ENCODE measurements at regions not wholly inside any gene's neighbourhood (a gene's known extent, or its start where the extent isn't known, plus 50 kb on each side); places are given as distances from the start of the nearest gene placed in this dataset.

GRCh38 chr5:121526908-121527307 is 324.8 kb upstream of the FTMT start:
- Histone ChIP-seq H2AFZ (ENCODE audit: insufficient read depth, low read depth, low read length, poor library complexity, severe bottlenecking) (no peak overlapping the region), H3K4me1 (ENCODE audit: control insufficient read depth in 2 of 2, insufficient read depth in 2 of 2, low read length in 2 of 2) (no peaks in the 10 kb centered on the region), H3K4me3 (ENCODE audit: control extremely low read depth in 1 of 5, extremely low read depth in 1 of 5, insufficient read depth in 1 of 5, low read depth in 2 of 5, low read length in 4 of 5) (no peak overlapping the region), H3K79me2 (ENCODE audit: control insufficient read depth, insufficient read depth, low read length) (no peaks in the 10 kb centered on the region), H3K9ac (ENCODE audit: low read length) (no peak overlapping the region), H3K4me2 (replicated peaks; ENCODE audit: low read depth, low read length, poor library complexity, severe bottlenecking) (no peak overlapping the region), H3K27me3 (replicated peaks in 1 of 4; ENCODE audit: control extremely low read depth in 1 of 4, control insufficient read depth in 3 of 4, insufficient read depth in 4 of 4, low read length in 3 of 4) (no peaks in the 10 kb centered on the region), H3K36me3 (replicated peaks in 1 of 2; ENCODE audit: control extremely low read depth in 1 of 2, control insufficient read depth in 1 of 2, extremely low read depth in 1 of 2, insufficient read depth in 2 of 2, low read length in 1 of 2) (no peaks in the 10 kb centered on the region), H3K9me3 (ENCODE audit: control extremely low read depth in 1 of 3, control insufficient read depth in 2 of 3, insufficient read depth in 1 of 3, low read length in 2 of 3) (peaks cover 0 to 2% (median 0%) of the 10 kb centered on the region in 3 donors), H4K20me1 (ENCODE audit: control insufficient read depth, insufficient read depth, low read length, poor library complexity, severe bottlenecking) (no peaks in the 10 kb centered on the region), H3K27ac (ENCODE audit: low read length in 2 of 2) (no peak overlapping the region)
- no CpG with 5 or more reads among the region's 1 CpG for WGBS (ENCODE audit: insufficient coverage)
- Mint-ChIP-seq H3K27me3 (no peaks in the 10 kb centered on the region), H3K27ac (no peak overlapping the region), H3K9me3 (ENCODE audit: insufficient read depth) (peaks cover 1% of the 10 kb centered on the region), H3K4me3 (no peak overlapping the region), H3K4me1 (no peaks in the 10 kb centered on the region)
- TF ChIP-seq CTCF (IDR thresholded peaks at IDR 0.05): no peak
- TF ChIP-seq EZH2 (IDR thresholded peaks at IDR 0.05; ENCODE audit: borderline replicate concordance, insufficient read depth, low read depth, low read length, poor library complexity, severe bottlenecking): no peak
- ChIA-PET POLR2A (no interaction called here), CTCF (no interaction called here)
- intact Hi-C loops (cut with micrococcal nuclease): no loop called here
- DNase-seq: no peak
- ATAC-seq (ENCODE audit: low read depth): no peak

GRCh38 chr5:121533814-121534213 is 317.9 kb upstream of the FTMT start:
- Mint-ChIP-seq H3K4me1 (no peaks in the 10 kb centered on the region), H3K27ac (no peak overlapping the region)
- no peaks in the 10 kb centered on the region for H3K79me2 ChIP-seq (ENCODE audit: control insufficient read depth, insufficient read depth, low read length)

More at GRCh38 chr5:121533814-121534213, 317.9 kb upstream of the FTMT start:
- H3K9me3 ChIP-seq (ENCODE audit: control extremely low read depth in 1 of 3, control insufficient read depth in 2 of 3, insufficient read depth in 1 of 3, low read length in 2 of 3): peaks cover 0 to 8% (median 0%) of the 10 kb centered on the region in 3 donors
- no CpG with 5 or more reads among the region's 3 CpGs for WGBS (ENCODE audit: insufficient coverage)
- no peak for TF ChIP-seq EZH2 (IDR thresholded peaks at IDR 0.05; ENCODE audit: borderline replicate concordance, insufficient read depth, low read depth, low read length, poor library complexity, severe bottlenecking)
- TF ChIP-seq CTCF (IDR thresholded peaks at IDR 0.05): no peak
- no peak for ATAC-seq (ENCODE audit: low read depth)
- H3K27ac ChIP-seq (ENCODE audit: low read length in 2 of 2): no peak overlapping the region
- no peaks in the 10 kb centered on the region for H3K36me3 ChIP-seq (replicated peaks in 1 of 2; ENCODE audit: control extremely low read depth in 1 of 2, control insufficient read depth in 1 of 2, extremely low read depth in 1 of 2, insufficient read depth in 2 of 2, low read length in 1 of 2)
- POLR2A ChIA-PET: no interaction called here
- no peak for DNase-seq
- H3K4me2 ChIP-seq (replicated peaks; ENCODE audit: low read depth, low read length, poor library complexity, severe bottlenecking): no peak overlapping the region
- no peaks in the 10 kb centered on the region for H3K4me1 ChIP-seq (ENCODE audit: control insufficient read depth in 2 of 2, insufficient read depth in 2 of 2, low read length in 2 of 2)
- no peak overlapping the region for H3K4me3 ChIP-seq (ENCODE audit: control extremely low read depth in 1 of 5, extremely low read depth in 1 of 5, insufficient read depth in 1 of 5, low read depth in 2 of 5, low read length in 4 of 5)
- CTCF ChIA-PET: no interaction called here
- no peaks in the 10 kb centered on the region for H4K20me1 ChIP-seq (ENCODE audit: control insufficient read depth, insufficient read depth, low read length, poor library complexity, severe bottlenecking)
- no peak overlapping the region for H3K4me3 Mint-ChIP-seq
- intact Hi-C loops (cut with micrococcal nuclease): no loop called here
- H3K9ac ChIP-seq (ENCODE audit: low read length): no peak overlapping the region
- no peaks in the 10 kb centered on the region for H3K27me3 ChIP-seq (replicated peaks in 1 of 4; ENCODE audit: control extremely low read depth in 1 of 4, control insufficient read depth in 3 of 4, insufficient read depth in 4 of 4, low read length in 3 of 4)
- no peak overlapping the region for H2AFZ ChIP-seq (ENCODE audit: insufficient read depth, low read depth, low read length, poor library complexity, severe bottlenecking)
- H3K27me3 Mint-ChIP-seq: no peaks in the 10 kb centered on the region
- peaks cover 5% of the 10 kb centered on the region for H3K9me3 Mint-ChIP-seq (ENCODE audit: insufficient read depth)

Measured in B cell (primary cell).